NOMO-1 (cell line): ENCODE measurements at regions not wholly inside any gene's neighbourhood (a gene's known extent, or its start where the extent isn't known, plus 50 kb on each side); places are given as distances from the start of the nearest gene placed in this dataset.

Experiments
- DNase-seq, 2 experiments: peaks; one replicate each; lab custom pipeline; 2025; ENCODE audit not compliant: unreplicated experiment in 2 of 2; lab: John Stamatoyannopoulos, UW

GRCh38 chr12:77435446-77436091 lies 370.2 kb upstream of the E2F7 start:
- DNase-seq = peak; percentile 23 to 28

GRCh38 chr12:77433799-77434198 lies 368.4 kb upstream of the E2F7 start:
- no peak for DNase-seq

GRCh38 chr12:77429426-77429825 lies 364.1 kb upstream of the E2F7 start:
- no peak for DNase-seq

GRCh38 chr12:77421152-77421551 lies 355.8 kb upstream of the E2F7 start:
- DNase-seq = no peak

- DNase-seq = no peak
Observed at GRCh38 chr12:77409551-77409950, 344.2 kb upstream of the E2F7 start.

- no peak for DNase-seq
Observed at GRCh38 chr12:77407931-77408330, 342.6 kb upstream of the E2F7 start.

- DNase-seq = no peak
Observed at GRCh38 chr12:77406219-77406905, 341.0 kb upstream of the E2F7 start.

- DNase-seq = no peak
Observed at GRCh38 chr12:77402716-77403115, 337.3 kb upstream of the E2F7 start.

- no peak for DNase-seq
Observed at GRCh38 chr12:77401770-77402081, 336.4 kb upstream of the E2F7 start.

GRCh38 chr12:77401064-77401769 lies 335.8 kb upstream of the E2F7 start:
- no peak for DNase-seq

GRCh38 chr12:77392467-77393088 lies 327.2 kb upstream of the E2F7 start:
- DNase-seq = no peak

- no peak for DNase-seq
Observed at GRCh38 chr12:77388445-77389265, 323.3 kb upstream of the E2F7 start.

- DNase-seq = no peak
Observed at GRCh38 chr12:77387671-77388070, 322.3 kb upstream of the E2F7 start.

GRCh38 chr12:77387214-77387613 lies 321.8 kb upstream of the E2F7 start:
- DNase-seq = no peak

- DNase-seq = no peak
Observed at GRCh38 chr12:77384941-77385340, 319.6 kb upstream of the E2F7 start.

GRCh38 chr12:77382096-77382742 lies 316.9 kb upstream of the E2F7 start:
- peak in 1 of 2 experiments; percentile 35 for DNase-seq

- peak in 1 of 2 experiments; percentile 20 for DNase-seq
Observed at GRCh38 chr12:77377622-77378021, 312.3 kb upstream of the E2F7 start.

GRCh38 chr12:77377116-77377515 lies 311.7 kb upstream of the E2F7 start:
- peak; percentile 41 to 57 for DNase-seq

GRCh38 chr12:77374673-77375072 lies 309.3 kb upstream of the E2F7 start:
- DNase-seq = no peak

GRCh38 chr12:77372494-77372893 lies 307.1 kb upstream of the E2F7 start:
- DNase-seq = no peak
